T-helper 1 cell (primary cell): ENCODE measurements at regions not wholly inside any gene's neighbourhood (a gene's known extent, or its start where the extent isn't known, plus 50 kb on each side); places are given as distances from the start of the nearest gene placed in this dataset.

Experiments
- DNase-seq, 5 donors: peaks; one replicate each; pipeline ENCODE4 v3.0.0-alpha.2; 2012 to 2020

GRCh38 chr2:137729305-137729704 lies 235.0 kb upstream of the HNMT start:
- DNase-seq: no peak

GRCh38 chr2:137737559-137737958 lies 226.7 kb upstream of the HNMT start:
- no peak for DNase-seq

- DNase-seq: no peak
Observed at GRCh38 chr2:137741784-137742362, 222.4 kb upstream of the HNMT start.

GRCh38 chr2:137747509-137747908 lies 216.8 kb upstream of the HNMT start:
- DNase-seq: no peak

GRCh38 chr2:137748533-137748932 lies 215.7 kb upstream of the HNMT start:
- DNase-seq: no peak

GRCh38 chr2:137764646-137765045 lies 199.6 kb upstream of the HNMT start:
- no peak for DNase-seq

- no peak for DNase-seq
Observed at GRCh38 chr2:137769406-137769805, 194.9 kb upstream of the HNMT start.

GRCh38 chr2:137770166-137770565 lies 194.1 kb upstream of the HNMT start:
- no peak for DNase-seq

GRCh38 chr2:137771064-137771463 lies 193.2 kb upstream of the HNMT start:
- no peak for DNase-seq

GRCh38 chr2:137772451-137772850 lies 191.8 kb upstream of the HNMT start:
- DNase-seq: no peak

GRCh38 chr2:137775529-137775928 lies 188.7 kb upstream of the HNMT start:
- DNase-seq: no peak

GRCh38 chr2:137776697-137777096 lies 187.6 kb upstream of the HNMT start:
- no peak for DNase-seq

GRCh38 chr2:137797641-137798040 lies 166.6 kb upstream of the HNMT start:
- DNase-seq: no peak

GRCh38 chr2:137799600-137799999 lies 164.7 kb upstream of the HNMT start:
- no peak for DNase-seq

- DNase-seq: no peak
Observed at GRCh38 chr2:137800386-137800785, 163.9 kb upstream of the HNMT start.

GRCh38 chr2:137801228-137801627 lies 163.0 kb upstream of the HNMT start:
- no peak for DNase-seq

GRCh38 chr2:137802038-137802437 lies 162.2 kb upstream of the HNMT start:
- DNase-seq: no peak

GRCh38 chr2:137806068-137806805 lies 158.0 kb upstream of the HNMT start:
- no peak for DNase-seq

- no peak for DNase-seq
Observed at GRCh38 chr2:137809252-137809651, 155.0 kb upstream of the HNMT start.

- no peak for DNase-seq
Observed at GRCh38 chr2:137809837-137810236, 154.4 kb upstream of the HNMT start.

- DNase-seq: no peak
Observed at GRCh38 chr2:137812517-137812916, 151.8 kb upstream of the HNMT start.

- DNase-seq: no peak
Observed at GRCh38 chr2:137813176-137813575, 151.1 kb upstream of the HNMT start.

- DNase-seq: no peak
Observed at GRCh38 chr2:137817058-137817457, 147.2 kb upstream of the HNMT start.

- no peak for DNase-seq
Observed at GRCh38 chr2:137823196-137823595, 141.1 kb upstream of the HNMT start.

GRCh38 chr2:137824501-137824900 lies 139.8 kb upstream of the HNMT start:
- no peak for DNase-seq
